Hepatocyte (in vitro differentiated cells): ENCODE measurements at regions not wholly inside any gene's neighbourhood (a gene's known extent, or its start where the extent isn't known, plus 50 kb on each side); places are given as distances from the start of the nearest gene placed in this dataset.

Experiments
- DNase-seq: peaks from one replicate; pipeline ENCODE4 v3.0.0-alpha.2; 2016; ENCODE audit warnings: low spot score
- H2AFZ ChIP-seq: fragments of 200-600 bp; sonication (generic); 2 replicates; pipeline ENCODE4 v1.6.0; 2016; ENCODE audit warnings: antibody characterized with exemption, mild to moderate bottlenecking
- H3K27ac ChIP-seq: fragments of 200-600 bp; sonication (generic); 2 replicates; pipeline ENCODE4 v1.5.1; 2016; ENCODE audit warnings: mild to moderate bottlenecking
- H3K27me3 ChIP-seq: fragments of 200-600 bp; sonication (generic); 2 replicates; pipeline ENCODE4 v1.6.1; 2016
- H3K36me3 ChIP-seq: fragments of 200-600 bp; sonication (generic); replicated peaks from 2 replicates; pipeline ENCODE4 v1.5.1; 2016; ENCODE audit warnings: low read depth; ENCODE audit not compliant: insufficient read depth
- H3K4me1 ChIP-seq: fragments of 200-600 bp; sonication (generic); 2 replicates; pipeline ENCODE4 v1.5.1; 2016; ENCODE audit warnings: mild to moderate bottlenecking, moderate library complexity; ENCODE audit not compliant: insufficient read depth
- H3K4me2 ChIP-seq: fragments of 200-600 bp; sonication (generic); 2 replicates; pipeline ENCODE4 v1.6.0; 2016
- H3K4me3 ChIP-seq: fragments of 200-600 bp; sonication (generic); 2 replicates; pipeline ENCODE4 v1.5.1; 2016; ENCODE audit warnings: mild to moderate bottlenecking
- H3K79me2 ChIP-seq: fragments of 200-600 bp; sonication (generic); 2 replicates; pipeline ENCODE4 v1.6.0; 2017; ENCODE audit warnings: mild to moderate bottlenecking
- H3K9me2 ChIP-seq: fragments of 200-600 bp; sonication (generic); replicated peaks from 2 replicates; pipeline ENCODE4 v1.6.0; 2017; ENCODE audit warnings: mild to moderate bottlenecking; ENCODE audit not compliant: insufficient read depth
- H3K9me3 ChIP-seq: fragments of 200-600 bp; sonication (generic); 2 replicates; pipeline ENCODE4 v1.5.1; 2016; ENCODE audit warnings: low read depth, mild to moderate bottlenecking
- H4K20me1 ChIP-seq: fragments of 200-600 bp; sonication (generic); 2 replicates; pipeline ENCODE4 v1.6.0; 2016; ENCODE audit warnings: mild to moderate bottlenecking; ENCODE audit not compliant: insufficient read depth, poor library complexity, severe bottlenecking
- EZH2 ChIP-seq: fragments of 200-600 bp; sonication (generic); IDR thresholded peaks from 2 replicates; pipeline ENCODE4 v1.6.1; 2016; ENCODE audit warnings: antibody characterized with exemption, mild to moderate bottlenecking, borderline replicate concordance
- EZH2phosphoT487 ChIP-seq: fragments of 200-600 bp; sonication (generic); IDR thresholded peaks from one replicate; pipeline ENCODE4 v1.6.1; 2018; ENCODE audit warnings: antibody characterized with exemption, mild to moderate bottlenecking, low read depth, moderate library complexity; ENCODE audit not compliant: unreplicated experiment, severe bottlenecking
- WGBS: methylation state at CpG from one replicate; pipeline ENCODE4 v1.1.6; 2016; ENCODE audit warnings: low lambda C conversion rate; ENCODE audit errors: missing lambda C conversion rate; 5-methylcytosine and 5-hydroxymethylcytosine counted together
- TF ChIP-seq, protein P1 (sequence below): fragments of 200-600 bp; sonication (generic); IDR thresholded peaks from 2 replicates; pipeline ENCODE4 v1.5.1; 2016; ENCODE audit warnings: antibody characterized with exemption, mild to moderate bottlenecking; ENCODE audit not compliant: poor library complexity

DNA sequence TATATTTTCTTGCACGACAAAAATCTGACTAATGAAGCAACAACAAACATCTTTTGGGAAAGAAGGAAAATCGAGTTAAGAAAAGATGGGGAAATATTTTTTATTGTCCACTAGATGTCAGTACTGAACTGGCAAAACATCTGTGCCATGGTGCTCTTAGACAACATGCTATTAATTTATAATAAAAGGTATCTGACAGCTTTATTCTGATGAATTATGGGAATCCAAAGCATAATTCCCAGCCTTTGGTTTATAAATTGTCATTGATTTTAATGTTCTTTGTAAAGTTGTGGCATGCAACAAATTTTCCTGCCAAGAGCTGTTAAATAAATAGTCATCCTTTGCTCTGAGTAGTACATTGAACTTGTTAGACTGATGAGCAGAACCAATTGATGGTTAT, 231.2 kb downstream of the ETNK1 start:
- Histone ChIP-seq H3K4me2 (no peak overlapping the region), H2AFZ (no peak overlapping the region), H3K9me2 (no peaks in the 10 kb centered on the region), H3K4me1 (no peaks in the 10 kb centered on the region), H4K20me1 (no peaks in the 10 kb centered on the region), H3K79me2 (no peaks in the 10 kb centered on the region), H3K4me3 (no peak overlapping the region), H3K27ac (no peak overlapping the region), H3K9me3 (no peaks in the 10 kb centered on the region), H3K36me3 (no peaks in the 10 kb centered on the region), H3K27me3 (no peaks in the 10 kb centered on the region)
- peak; percentile 28 for DNase-seq
- 4% methylated on average over 2 of the region's 2 CpGs for WGBS
- TF ChIP-seq EZH2 = no peak
- TF ChIP-seq, protein P1, sequence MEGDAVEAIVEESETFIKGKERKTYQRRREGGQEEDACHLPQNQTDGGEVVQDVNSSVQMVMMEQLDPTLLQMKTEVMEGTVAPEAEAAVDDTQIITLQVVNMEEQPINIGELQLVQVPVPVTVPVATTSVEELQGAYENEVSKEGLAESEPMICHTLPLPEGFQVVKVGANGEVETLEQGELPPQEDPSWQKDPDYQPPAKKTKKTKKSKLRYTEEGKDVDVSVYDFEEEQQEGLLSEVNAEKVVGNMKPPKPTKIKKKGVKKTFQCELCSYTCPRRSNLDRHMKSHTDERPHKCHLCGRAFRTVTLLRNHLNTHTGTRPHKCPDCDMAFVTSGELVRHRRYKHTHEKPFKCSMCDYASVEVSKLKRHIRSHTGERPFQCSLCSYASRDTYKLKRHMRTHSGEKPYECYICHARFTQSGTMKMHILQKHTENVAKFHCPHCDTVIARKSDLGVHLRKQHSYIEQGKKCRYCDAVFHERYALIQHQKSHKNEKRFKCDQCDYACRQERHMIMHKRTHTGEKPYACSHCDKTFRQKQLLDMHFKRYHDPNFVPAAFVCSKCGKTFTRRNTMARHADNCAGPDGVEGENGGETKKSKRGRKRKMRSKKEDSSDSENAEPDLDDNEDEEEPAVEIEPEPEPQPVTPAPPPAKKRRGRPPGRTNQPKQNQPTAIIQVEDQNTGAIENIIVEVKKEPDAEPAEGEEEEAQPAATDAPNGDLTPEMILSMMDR = peak; percentile 79

DNA sequence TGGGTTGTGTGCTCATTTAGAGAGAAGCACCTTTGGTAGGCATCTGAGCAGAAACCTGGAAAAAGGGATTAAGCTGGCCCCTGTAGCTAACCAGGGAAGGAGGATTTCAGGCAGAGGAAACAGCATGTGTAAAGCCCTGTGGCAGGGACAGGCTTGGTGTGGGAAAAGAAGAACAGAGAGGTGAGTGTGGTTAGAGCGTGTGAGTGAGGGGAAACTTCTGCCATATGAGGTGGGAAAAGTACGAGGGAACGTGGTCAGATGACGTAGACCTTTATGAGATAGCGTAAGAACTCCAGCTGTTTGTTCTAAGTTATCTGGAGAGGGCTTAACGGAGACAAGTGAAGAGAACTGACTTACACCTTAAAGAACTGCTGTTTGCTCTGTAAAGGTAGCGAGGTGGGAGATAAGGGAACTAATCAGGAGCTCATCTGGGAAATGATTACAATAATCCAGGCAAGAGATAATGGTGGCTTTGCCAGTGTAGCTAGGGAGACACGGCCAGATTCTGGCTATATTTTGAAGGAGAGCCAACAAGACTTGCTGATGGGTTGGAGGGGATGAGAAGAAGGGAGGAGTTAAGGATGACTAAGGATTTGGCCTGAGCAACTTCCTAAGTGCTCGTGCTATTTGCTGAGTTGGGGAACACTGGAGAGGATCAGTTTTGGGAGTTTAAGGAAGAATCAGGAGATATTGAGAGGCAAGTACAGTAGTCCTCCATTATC, 234.0 kb downstream of the ETNK1 start:
- DNase-seq = peak; percentile 6
- Histone ChIP-seq H3K27ac (no peak overlapping the region), H3K79me2 (no peaks in the 10 kb centered on the region), H3K4me1 (no peaks in the 10 kb centered on the region), H3K9me3 (no peaks in the 10 kb centered on the region), H3K9me2 (no peaks in the 10 kb centered on the region), H3K4me2 (peak overlapping the region; percentile 7), H2AFZ (peak overlapping the region; percentile 21), H3K27me3 (no peaks in the 10 kb centered on the region), H3K4me3 (no peak overlapping the region), H3K36me3 (no peaks in the 10 kb centered on the region), H4K20me1 (no peaks in the 10 kb centered on the region)
- TF ChIP-seq EZH2 (no peak), EZH2phosphoT487 (no peak)
- TF ChIP-seq, protein P1 = no peak
- 43% methylated on average over 9 of the region's 9 CpGs for WGBS

- no peaks in the 10 kb centered on the region for H4K20me1 ChIP-seq
- no peak for DNase-seq
Measured at GRCh38 chr12:22860926-22861325, 236.0 kb downstream of the ETNK1 start.

More at GRCh38 chr12:22860926-22861325, 236.0 kb downstream of the ETNK1 start:
- H3K4me1 ChIP-seq = no peaks in the 10 kb centered on the region
- no peaks in the 10 kb centered on the region for H3K79me2 ChIP-seq
- H3K36me3 ChIP-seq = no peaks in the 10 kb centered on the region
- H3K4me2 ChIP-seq = no peak overlapping the region
- WGBS = 49% methylated on average over 3 of the region's 3 CpGs
- H2AFZ ChIP-seq = no peak overlapping the region
- no peaks in the 10 kb centered on the region for H3K9me3 ChIP-seq
- H3K4me3 ChIP-seq = no peak overlapping the region
- no peak overlapping the region for H3K27ac ChIP-seq
- H3K27me3 ChIP-seq = no peaks in the 10 kb centered on the region
- H3K9me2 ChIP-seq = no peaks in the 10 kb centered on the region
- TF ChIP-seq, protein P1 = no peak
- TF ChIP-seq EZH2 (no peak), EZH2phosphoT487 (no peak)
